ENCODE measurements at regions not wholly inside any gene's neighbourhood (a gene's known extent, or its start where the extent isn't known, plus 50 kb on each side); places are given as distances from the start of the nearest gene placed in this dataset.
A peak's percentile ranks its signal among the peaks of the same experiment; 100 is the strongest.

GRCh38 chr5:133698646-133699526 lies 86.5 kb upstream of the FSTL4 start (continued):
- no peak for TF ChIP-seq BRCA1 (IDR thresholded peaks at IDR 0.05; ENCODE audit: low read depth, low read length)
- TF ChIP-seq IKZF1 (conservative IDR thresholded peaks at IDR 0.05): 0 out of 2 replicates have a peak, but pooled peaks have one; percentile 13
- no peak for TF ChIP-seq MYB (IDR thresholded peaks at IDR 0.05; ENCODE audit: borderline replicate concordance, low read depth, low read length)
- TF ChIP-seq ATF7 (IDR thresholded peaks at IDR 0.05; ENCODE audit: low read depth): no peak
- TF ChIP-seq NBN (IDR thresholded peaks at IDR 0.05): no peak
- peak; percentile 27 to 35; a peak in 1 of 4 replicates for TF ChIP-seq IKZF2 (IDR thresholded peaks at IDR 0.05)
- no peak for TF ChIP-seq KDM1A (IDR thresholded peaks at IDR 0.05; ENCODE audit: borderline replicate concordance)
- no peak for TF ChIP-seq SPI1 (IDR thresholded peaks at IDR 0.05; ENCODE audit: borderline replicate concordance, insufficient read depth, low read depth, low read length)
- no peak for TF ChIP-seq BCL3 (IDR thresholded peaks at IDR 0.05; ENCODE audit: borderline replicate concordance, insufficient read depth, low read depth, low read length, poor library complexity, severe bottlenecking)
- TF ChIP-seq ZNF687 (IDR thresholded peaks at IDR 0.05): no peak
- no peak for TF ChIP-seq E4F1 (IDR thresholded peaks at IDR 0.05; ENCODE audit: borderline replicate concordance, partially characterized antibody)
